D721Med (cell line): ENCODE measurements at regions not wholly inside any gene's neighbourhood (a gene's known extent, or its start where the extent isn't known, plus 50 kb on each side); places are given as distances from the start of the nearest gene placed in this dataset.

ENCODE experiments used
- DNase-seq: peaks from one replicate; pipeline ENCODE4 v3.0.0; 2011; ENCODE audit warnings: low spot score; ENCODE audit not compliant: insufficient read length
- FAIRE-seq: peaks from 2 replicates; lab custom pipeline; 2011; peaks lifted over from hg19 to GRCh38; lab: Jason Lieb, UNC
- CTCF ChIP-seq: IDR thresholded peaks from 2 replicates; pipeline ENCODE4 v1.5.1; 2012; ENCODE audit warnings: mild to moderate bottlenecking, control low read depth; ENCODE audit not compliant: insufficient read depth; ENCODE audit errors: missing control alignments

- FAIRE-seq (no peak), DNase-seq (no peak)
- TF ChIP-seq CTCF, result no peak
These were observed 274.7 kb downstream of the RNF144A start for GRCh38 chr2:7191932-7192331.

GRCh38 chr2:7193457-7193856 is 276.2 kb downstream of the RNF144A start:
- no peak for FAIRE-seq

GRCh38 chr2:7194950-7195349 is 277.7 kb downstream of the RNF144A start:
- no peak for FAIRE-seq
- TF ChIP-seq CTCF, result no peak
- no peak for DNase-seq

More at GRCh38 chr2:7193457-7193856, 276.2 kb downstream of the RNF144A start:
- no peak for TF ChIP-seq CTCF
- DNase-seq, result no peak

- no peak for FAIRE-seq
- DNase-seq, result no peak
- no peak for TF ChIP-seq CTCF
These were observed 279.7 kb downstream of the RNF144A start for GRCh38 chr2:7196883-7197282.

GRCh38 chr2:7201851-7202250 is 284.6 kb downstream of the RNF144A start:
- FAIRE-seq (no peak), DNase-seq (no peak)
- no peak for TF ChIP-seq CTCF

- FAIRE-seq (peak; percentile 29), DNase-seq (no peak)
- TF ChIP-seq CTCF, result peak; percentile 88
These were observed 285.9 kb downstream of the RNF144A start for GRCh38 chr2:7203056-7203467.

GRCh38 chr2:7205151-7205830 is 288.1 kb downstream of the RNF144A start:
- no peak for TF ChIP-seq CTCF
- FAIRE-seq (no peak), DNase-seq (no peak)
